Embryonic facial prominence (tissue), 1 donor: ENCODE measurements at regions not wholly inside any gene's neighbourhood (a gene's known extent, or its start where the extent isn't known, plus 50 kb on each side); places are given as distances from the start of the nearest gene placed in this dataset.
"Not testable (repeated sequence)": the region's sequence is repeated elsewhere in the genome, so short reads cannot be mapped to it uniquely, and the experiment has no call there.

ENCODE experiments used
- DNase-seq: peaks from one replicate; pipeline ENCODE4 v3.0.0-alpha.2; 2016; ENCODE audit errors: extremely low spot score

- DNase-seq = peak; percentile 44
Observed at GRCh38 chr16:14002416-14002990, 68.6 kb upstream of the MRTFB start.

- peak; percentile 68 for DNase-seq
Observed at GRCh38 chr16:14003074-14003570, 68.0 kb upstream of the MRTFB start.

- no peak for DNase-seq
Observed at GRCh38 chr16:14004031-14004728, 66.9 kb upstream of the MRTFB start.

GRCh38 chr16:14004729-14005315 lies 66.3 kb upstream of the MRTFB start:
- no peak for DNase-seq

- no peak for DNase-seq
Observed at GRCh38 chr16:14005335-14005734, 65.8 kb upstream of the MRTFB start.

GRCh38 chr16:14007450-14007849 lies 63.7 kb upstream of the MRTFB start:
- no peak for DNase-seq

- DNase-seq = no peak
Observed at GRCh38 chr16:14011001-14011400, 60.1 kb upstream of the MRTFB start.

- DNase-seq = no peak
Observed at GRCh38 chr16:14011846-14012245, 59.3 kb upstream of the MRTFB start.

GRCh38 chr16:14013145-14013570 lies 58.0 kb upstream of the MRTFB start:
- no peak for DNase-seq

- peak; percentile 73 for DNase-seq
Observed at GRCh38 chr16:14013571-14014283, 57.4 kb upstream of the MRTFB start.

GRCh38 chr16:14014284-14014625 lies 56.9 kb upstream of the MRTFB start:
- DNase-seq = no peak

- no peak for DNase-seq
Observed at GRCh38 chr16:14015033-14015432, 56.1 kb upstream of the MRTFB start.

- no peak for DNase-seq
Observed at GRCh38 chr16:14015461-14015860, 55.7 kb upstream of the MRTFB start.

GRCh38 chr16:14015948-14016347 lies 55.2 kb upstream of the MRTFB start:
- no peak for DNase-seq

GRCh38 chr16:14016362-14016761 lies 54.8 kb upstream of the MRTFB start:
- DNase-seq = not testable (repeated sequence)

GRCh38 chr16:14017886-14018285 lies 53.2 kb upstream of the MRTFB start:
- no peak for DNase-seq

GRCh38 chr16:14018851-14019250 lies 52.3 kb upstream of the MRTFB start:
- no peak for DNase-seq

- DNase-seq = no peak
Observed at GRCh38 chr16:14020141-14020540, 51.0 kb upstream of the MRTFB start.
